Astrocyte of the cerebellum (primary cell): ENCODE measurements at regions not wholly inside any gene's neighbourhood (a gene's known extent, or its start where the extent isn't known, plus 50 kb on each side); places are given as distances from the start of the nearest gene placed in this dataset.
"Not testable (repeated sequence)": the region's sequence is repeated elsewhere in the genome, so short reads cannot be mapped to it uniquely, and the experiment has no call there.

Experiments used
- DNase-seq: peaks from one replicate; pipeline ENCODE4 v3.0.0-alpha.2; 2011; ENCODE audit warnings: low read depth
- H3K4me3 ChIP-seq: 2 replicates; pipeline ENCODE4 v1.5.1; 2011; ENCODE audit warnings: mild to moderate bottlenecking, low read depth, low read length, moderate library complexity
- in situ Hi-C: cut with HindIII; loops from 2 replicates; pipeline ENCODE4 v1.10.0; 2017; ENCODE audit warnings: low sequenced_read_pairs
- TF ChIP-seq, protein P1 (sequence below): IDR thresholded peaks from 2 replicates; pipeline ENCODE4 v1.5.1; 2012; ENCODE audit warnings: low read length, low read depth, moderate library complexity, mild to moderate bottlenecking; ENCODE audit errors: missing control alignments

DNA sequence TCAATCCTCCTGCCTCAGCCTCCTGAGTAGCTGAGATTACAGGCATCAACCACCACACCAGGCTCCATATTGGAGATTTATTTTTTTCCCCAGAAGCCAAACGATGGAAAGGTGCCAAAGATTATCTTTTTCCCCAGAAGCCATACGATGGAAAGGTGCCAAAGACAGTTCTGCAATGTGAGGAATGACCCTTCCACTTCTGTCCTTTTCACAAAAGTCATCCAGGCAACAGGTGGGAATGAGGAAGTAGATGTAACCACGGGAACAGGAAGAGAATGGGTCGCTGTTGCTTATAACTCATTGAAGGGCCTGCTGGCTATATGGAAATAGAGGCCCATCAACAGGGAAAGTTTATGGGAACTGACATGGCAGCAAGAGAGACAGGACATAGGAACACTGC lies 233.7 kb upstream of the MSX2 start:
- TF ChIP-seq, protein P1, sequence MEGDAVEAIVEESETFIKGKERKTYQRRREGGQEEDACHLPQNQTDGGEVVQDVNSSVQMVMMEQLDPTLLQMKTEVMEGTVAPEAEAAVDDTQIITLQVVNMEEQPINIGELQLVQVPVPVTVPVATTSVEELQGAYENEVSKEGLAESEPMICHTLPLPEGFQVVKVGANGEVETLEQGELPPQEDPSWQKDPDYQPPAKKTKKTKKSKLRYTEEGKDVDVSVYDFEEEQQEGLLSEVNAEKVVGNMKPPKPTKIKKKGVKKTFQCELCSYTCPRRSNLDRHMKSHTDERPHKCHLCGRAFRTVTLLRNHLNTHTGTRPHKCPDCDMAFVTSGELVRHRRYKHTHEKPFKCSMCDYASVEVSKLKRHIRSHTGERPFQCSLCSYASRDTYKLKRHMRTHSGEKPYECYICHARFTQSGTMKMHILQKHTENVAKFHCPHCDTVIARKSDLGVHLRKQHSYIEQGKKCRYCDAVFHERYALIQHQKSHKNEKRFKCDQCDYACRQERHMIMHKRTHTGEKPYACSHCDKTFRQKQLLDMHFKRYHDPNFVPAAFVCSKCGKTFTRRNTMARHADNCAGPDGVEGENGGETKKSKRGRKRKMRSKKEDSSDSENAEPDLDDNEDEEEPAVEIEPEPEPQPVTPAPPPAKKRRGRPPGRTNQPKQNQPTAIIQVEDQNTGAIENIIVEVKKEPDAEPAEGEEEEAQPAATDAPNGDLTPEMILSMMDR: no peak
- in situ Hi-C loops: no loop called here
- H3K4me3 ChIP-seq: no peak overlapping the region
- DNase-seq: no peak

DNA sequence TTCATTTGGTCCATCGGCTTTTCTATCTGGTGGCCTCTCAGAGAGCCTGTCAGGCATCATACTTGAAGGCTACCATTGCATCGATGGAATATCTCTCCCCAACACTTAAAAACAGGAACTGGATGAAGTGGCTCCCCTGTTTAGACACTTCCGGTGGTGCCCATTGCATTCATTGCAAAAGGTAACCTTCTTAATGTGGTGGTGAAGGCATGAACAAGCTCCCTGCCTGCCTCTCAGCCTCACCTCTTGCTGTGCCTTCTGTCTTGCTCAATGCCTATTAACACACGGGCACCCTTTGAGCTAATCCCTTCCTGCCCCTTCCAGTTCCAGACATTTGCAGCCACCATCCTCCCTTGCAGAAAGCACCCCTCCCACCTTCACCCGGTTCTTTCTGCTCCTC lies 233.1 kb upstream of the MSX2 start:
- no peak overlapping the region for H3K4me3 ChIP-seq
- in situ Hi-C loops: no loop called here
- no peak for DNase-seq
- TF ChIP-seq, protein P1: no peak

DNA sequence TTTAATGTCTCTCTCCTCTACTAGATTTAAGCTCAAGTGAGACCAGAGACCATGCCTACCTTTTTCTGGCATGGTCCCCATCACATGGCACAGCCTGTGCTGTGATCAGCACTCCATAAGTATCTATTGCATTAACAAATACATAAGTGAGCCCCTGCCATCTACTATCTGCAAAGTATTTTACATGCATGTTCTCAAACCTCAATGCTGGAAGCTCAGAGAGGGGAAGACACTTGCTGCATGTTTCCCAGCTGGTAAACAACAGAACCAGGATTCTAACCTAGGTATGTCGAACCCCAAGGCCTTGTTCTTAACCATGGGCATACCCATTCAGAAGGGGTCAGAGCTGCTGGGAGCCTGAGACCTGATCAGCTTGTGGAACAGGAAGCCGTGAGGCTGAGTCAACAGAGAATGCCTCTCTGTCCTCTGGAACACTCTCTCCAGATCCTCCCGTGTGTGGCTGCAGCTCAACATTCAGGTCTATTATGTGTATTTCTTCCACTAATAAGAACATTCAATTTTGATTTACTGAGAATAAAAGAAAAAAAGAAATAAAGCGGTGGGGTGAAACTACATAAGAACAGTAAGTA lies 232.5 kb upstream of the MSX2 start:
- in situ Hi-C loops: no loop called here
- no peak overlapping the region for H3K4me3 ChIP-seq
- TF ChIP-seq, protein P1: no peak
- no peak for DNase-seq

DNA sequence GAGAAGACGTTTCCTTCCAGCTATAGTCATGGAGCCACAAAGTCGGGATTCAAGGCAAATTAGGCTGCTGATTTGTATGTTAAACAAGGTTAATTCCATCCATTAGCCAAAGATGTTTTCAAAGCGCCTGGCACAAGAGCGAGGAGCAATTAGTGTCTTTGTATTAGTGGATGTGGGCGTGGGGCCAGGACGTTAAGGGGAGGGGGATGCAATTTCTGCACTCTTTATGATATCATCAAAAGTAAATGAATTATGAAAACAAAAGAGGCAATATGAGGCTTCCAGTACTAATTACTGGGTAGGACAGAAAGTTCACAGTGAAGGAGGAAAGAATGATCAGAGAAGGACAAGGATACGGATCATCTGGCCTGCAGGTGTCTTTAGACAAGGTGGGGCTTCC lies 230.9 kb upstream of the MSX2 start:
- in situ Hi-C loops: no loop called here
- H3K4me3 ChIP-seq: no peak overlapping the region

DNA sequence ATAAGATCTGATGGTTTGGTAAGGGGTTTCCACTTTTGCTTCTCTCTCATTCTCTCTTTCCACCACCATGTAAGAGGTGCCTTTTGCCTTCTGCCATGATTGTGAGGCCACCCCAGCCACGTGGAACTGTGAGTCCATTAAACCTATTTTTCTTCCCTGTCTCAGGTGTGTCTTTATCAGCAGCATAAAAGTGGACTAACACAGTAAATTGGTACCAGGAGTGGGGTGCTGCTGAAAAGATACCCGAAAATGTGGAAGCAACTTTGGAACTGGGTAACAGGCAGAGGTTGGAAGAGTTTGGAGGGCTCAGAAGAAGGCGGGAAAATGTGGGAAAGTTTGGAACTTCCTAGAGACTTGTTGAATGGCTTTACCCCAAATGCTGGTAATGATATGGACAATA lies 226.4 kb upstream of the MSX2 start:
- DNase-seq, in situ Hi-C loops, H3K4me3 ChIP-seq: not testable (repeated sequence)

More for the DNA sequence above, 230.9 kb upstream of the MSX2 start:
- TF ChIP-seq, protein P1: no peak
- DNase-seq: no peak

DNA sequence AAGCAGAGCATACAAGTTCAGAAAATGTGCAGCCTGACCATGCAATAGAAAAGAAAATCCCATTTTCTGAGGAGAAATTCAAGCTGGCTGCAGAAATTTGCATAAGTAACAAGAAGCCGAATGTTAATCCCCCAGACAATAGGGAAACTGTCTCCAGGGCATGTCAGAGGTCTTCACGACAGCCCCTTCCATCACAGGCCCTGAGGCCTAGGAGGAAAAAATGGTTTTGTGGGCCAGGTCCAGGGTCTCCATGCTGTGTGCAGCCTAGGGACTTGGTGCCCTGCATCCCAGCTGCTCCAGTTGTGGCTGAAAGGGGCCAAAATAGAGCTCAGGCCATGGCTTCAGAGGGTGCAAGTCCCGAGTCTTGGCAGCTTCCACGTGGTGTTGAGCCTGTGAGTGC lies 225.8 kb upstream of the MSX2 start:
- DNase-seq, in situ Hi-C loops: not testable (repeated sequence)

DNA sequence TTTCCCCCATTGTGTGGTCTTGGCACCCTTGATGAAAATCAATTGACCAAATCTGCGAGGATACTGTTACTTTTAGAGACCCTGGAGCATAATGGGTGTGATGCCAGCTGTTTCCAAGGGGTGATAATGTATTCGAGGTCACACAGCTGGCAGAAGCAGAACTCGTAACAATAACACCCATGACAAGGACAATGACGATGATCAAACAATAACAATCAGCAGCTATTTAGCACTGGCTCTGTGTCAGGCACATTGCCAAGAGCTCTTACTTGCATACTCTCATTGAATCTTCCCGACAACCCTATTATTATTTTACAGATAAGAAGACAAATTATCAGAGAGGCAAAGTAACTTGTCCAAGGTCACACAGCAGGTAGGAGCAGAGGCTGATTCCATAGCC lies 223.7 kb upstream of the MSX2 start:
- DNase-seq: no peak
- in situ Hi-C loops: no loop called here
- TF ChIP-seq, protein P1: no peak
- H3K4me3 ChIP-seq: no peak overlapping the region

More for the DNA sequence above, 225.8 kb upstream of the MSX2 start:
- not testable (repeated sequence) for H3K4me3 ChIP-seq
